SK-N-SH (cell line): ENCODE measurements at regions not wholly inside any gene's neighbourhood (a gene's known extent, or its start where the extent isn't known, plus 50 kb on each side); places are given as distances from the start of the nearest gene placed in this dataset.

Source experiments
- CTCF ChIA-PET: fragments of 300-600, 350-600 bp; formaldehyde crosslinking; extraction: SDS; loops from one replicate; lab custom pipeline; 2021; lab: Yijun Ruan, JAX
- POLR2A ChIA-PET: fragments of 350-600 bp; sonication (Branson Sonifier 250); formaldehyde crosslinking; extraction: SDS; loops from one replicate; lab custom pipeline; 2020; ENCODE audit warnings: antibody characterized with exemption, inconsistent platforms; lab: Yijun Ruan, JAX
- DNase-seq: peaks from one replicate; pipeline ENCODE4 v3.0.0; 2012
- H2AFZ ChIP-seq: fragments of 200-600 bp; sonication (generic); 2 replicates; pipeline ENCODE4 v1.8.1; 2016; ENCODE audit warnings: antibody characterized with exemption, mild to moderate bottlenecking, low read depth
- H3F3A ChIP-seq: fragments of 200-600 bp; sonication (generic); replicated peaks from 2 replicates; pipeline ENCODE3; 2016; ENCODE audit warnings: antibody characterized with exemption, mild to moderate bottlenecking; ENCODE audit not compliant: insufficient read depth
- H3K27ac ChIP-seq, 2 experiments: fragments of 200-500 bp in 1 of 2; fragments of 200-600 bp in 1 of 2; sonication (Bioruptor generic) in 1 of 2; sonication (generic), shearing (Covaris generic) in 1 of 2; 2 replicates each; pipeline versions ENCODE4 v1.5.1 to v1.6.1; 2014 to 2016; ENCODE audit warnings: low read depth in 2 of 2, inconsistent platforms in 1 of 2, low read length in 1 of 2, mild to moderate bottlenecking in 1 of 2, mixed read lengths in 1 of 2
- H3K27me3 ChIP-seq: fragments of 200-600 bp; sonication (generic), shearing (Covaris generic); 2 replicates; pipeline ENCODE4 v1.6.1; 2016; ENCODE audit warnings: mixed run types; ENCODE audit not compliant: insufficient read depth
- H3K36me3 ChIP-seq, 2 experiments: fragments of 200-500 bp in 1 of 2; fragments of 200-600 bp in 1 of 2; sonication (Bioruptor generic) in 1 of 2; sonication (generic) in 1 of 2; replicated peaks in 1 of 2; 2 replicates each; pipeline versions ENCODE3 to v1.5.1; 2014 to 2016; ENCODE audit warnings: low read length in 1 of 2, mild to moderate bottlenecking in 1 of 2; ENCODE audit not compliant: insufficient read depth in 2 of 2, control insufficient read depth in 1 of 2
- H3K4me1 ChIP-seq, 2 experiments: fragments of 200-500 bp in 1 of 2; fragments of 200-600 bp in 1 of 2; sonication (Bioruptor generic) in 1 of 2; sonication (generic), shearing (Covaris generic) in 1 of 2; 2 replicates each; pipeline versions ENCODE4 v1.5.1 to v1.6.1; 2014 to 2016; ENCODE audit warnings: low read depth in 1 of 2, low read length in 1 of 2, mixed run types in 1 of 2; ENCODE audit not compliant: insufficient read depth in 2 of 2, control insufficient read depth in 1 of 2
- H3K4me2 ChIP-seq: fragments of 200-600 bp; sonication (generic), shearing (Covaris generic); 2 replicates; pipeline ENCODE4 v1.6.1; 2017; ENCODE audit warnings: mixed run types
- H3K4me3 ChIP-seq, 2 experiments: fragments of 200-500 bp in 1 of 2; fragments of 200-600 bp in 1 of 2; sonication (Bioruptor generic) in 1 of 2; sonication (generic), shearing (Covaris generic) in 1 of 2; 2 replicates each; pipeline versions ENCODE4 v1.5.1 to v1.8.1; 2014 to 2016; ENCODE audit warnings: low read depth in 2 of 2, inconsistent platforms in 1 of 2, low read length in 1 of 2, mild to moderate bottlenecking in 1 of 2, mixed read lengths in 1 of 2, moderate library complexity in 1 of 2
- H3K79me2 ChIP-seq: fragments of 200-600 bp; sonication (generic); 2 replicates; pipeline ENCODE4 v1.8.1; 2017; ENCODE audit warnings: mild to moderate bottlenecking; ENCODE audit not compliant: insufficient read depth
- H3K9ac ChIP-seq: fragments of 200-600 bp; sonication (generic); 2 replicates; pipeline ENCODE4 v1.6.1; 2017; ENCODE audit warnings: mixed run types
- H3K9me2 ChIP-seq: fragments of 200-600 bp; sonication (generic); 2 replicates; pipeline ENCODE4 v1.6.1; 2017; ENCODE audit warnings: mixed run types
- H3K9me3 ChIP-seq: fragments of 200-600 bp; sonication (generic); 2 replicates; pipeline ENCODE4 v1.6.1; 2017; ENCODE audit warnings: mixed run types, mild to moderate bottlenecking, moderate library complexity
- H4K20me1 ChIP-seq: fragments of 200-600 bp; sonication (generic); 2 replicates; pipeline ENCODE4 v1.6.1; 2017; ENCODE audit warnings: mild to moderate bottlenecking, mixed run types; ENCODE audit not compliant: insufficient read depth
- CHD2 ChIP-seq: fragments of 150-350 bp; IDR thresholded peaks from 2 replicates; pipeline ENCODE4 v1.6.1; 2018; ENCODE audit warnings: low read length; ENCODE audit not compliant: partially characterized antibody
- ELF1 ChIP-seq: IDR thresholded peaks from 2 replicates; pipeline ENCODE4 v1.4.0; 2012
- FOXJ3 ChIP-seq: sonication (generic); formaldehyde crosslinking; IDR thresholded peaks from 2 replicates; pipeline ENCODE4 v1.5.1; 2020; ENCODE audit warnings: mild to moderate bottlenecking, missing genetic modification reagents
- MEF2A ChIP-seq: IDR thresholded peaks from 2 replicates; pipeline ENCODE4 v1.4.0; 2012; ENCODE audit warnings: low read depth, borderline replicate concordance
- MXI1 ChIP-seq: IDR thresholded peaks from 2 replicates; pipeline ENCODE4 v1.6.1; 2012; ENCODE audit warnings: mild to moderate bottlenecking, low read depth, low read length, improper control_type of control experiment
- NRF1 ChIP-seq: IDR thresholded peaks from 2 replicates; pipeline ENCODE4 v1.6.1; 2012; ENCODE audit warnings: low read depth, mild to moderate bottlenecking, low read length
- RAD21 ChIP-seq: IDR thresholded peaks from 2 replicates; pipeline ENCODE4 v1.6.1; 2012; ENCODE audit warnings: mild to moderate bottlenecking, low read length
- RCOR1 ChIP-seq: fragments of 150-350 bp; IDR thresholded peaks from 2 replicates; pipeline ENCODE4 v1.6.1; 2017; ENCODE audit warnings: antibody characterized with exemption, low read length
- SIN3A ChIP-seq: IDR thresholded peaks from 2 replicates; pipeline ENCODE4 v1.6.1; 2012; ENCODE audit warnings: low read depth, mild to moderate bottlenecking, low read length, moderate library complexity, borderline replicate concordance
- TEAD4 ChIP-seq: IDR thresholded peaks from 2 replicates; pipeline ENCODE4 v1.4.0; 2012; ENCODE audit warnings: mild to moderate bottlenecking, borderline replicate concordance; ENCODE audit not compliant: insufficient read depth
- YY1 ChIP-seq: IDR thresholded peaks from 2 replicates; pipeline ENCODE4 v1.4.0; 2012; ENCODE audit warnings: low read depth, mild to moderate bottlenecking
- WGBS: methylation state at CpG from one replicate; pipeline ENCODE4 v1.1.6; 2017; ENCODE audit warnings: low lambda C conversion rate; 5-methylcytosine and 5-hydroxymethylcytosine counted together
- TF ChIP-seq, protein P1 (sequence below): IDR thresholded peaks from 2 replicates; pipeline ENCODE4 v1.4.0; 2012; ENCODE audit warnings: low read depth, borderline replicate concordance
- TF ChIP-seq, protein P2 (sequence below): fragments of 150-350 bp; IDR thresholded peaks from 2 replicates; pipeline ENCODE4 v1.6.1; 2017; ENCODE audit warnings: antibody characterized with exemption, low read length, low read depth, borderline replicate concordance

DNA sequence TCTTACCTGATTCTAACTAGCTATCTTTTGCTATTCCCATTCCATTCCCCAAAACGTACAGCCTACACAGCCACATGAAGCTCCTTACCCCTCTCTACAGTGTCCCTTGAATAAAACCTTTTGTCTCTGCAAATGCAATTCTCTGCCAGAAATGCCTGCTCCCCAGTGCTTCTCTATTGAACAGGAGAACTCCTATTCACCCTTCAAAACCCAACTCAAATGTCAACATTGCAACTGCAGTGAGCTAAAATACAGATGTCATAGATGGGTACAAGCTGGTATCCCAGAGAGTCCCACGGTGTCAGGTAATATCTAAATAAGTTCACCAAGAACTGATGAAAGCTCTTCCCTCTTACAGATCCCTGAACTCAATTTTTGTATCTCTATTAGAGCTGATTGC lies 421.7 kb downstream of the INSC start:
- Histone ChIP-seq H3F3A (no peaks in the 10 kb centered on the region), H3K27me3 (no peaks in the 10 kb centered on the region), H3K4me1 (peaks cover 0 to 2% of the 10 kb centered on the region in 2 experiments; a peak in 1 of 4 replicates)
- POLR2A ChIA-PET = no interaction called here
- no peak for TF ChIP-seq MEF2A
- no peak for TF ChIP-seq SIN3A
- TF ChIP-seq FOXJ3 (CRISPR knock-in tag) = no peak
- TF ChIP-seq, protein P1, sequence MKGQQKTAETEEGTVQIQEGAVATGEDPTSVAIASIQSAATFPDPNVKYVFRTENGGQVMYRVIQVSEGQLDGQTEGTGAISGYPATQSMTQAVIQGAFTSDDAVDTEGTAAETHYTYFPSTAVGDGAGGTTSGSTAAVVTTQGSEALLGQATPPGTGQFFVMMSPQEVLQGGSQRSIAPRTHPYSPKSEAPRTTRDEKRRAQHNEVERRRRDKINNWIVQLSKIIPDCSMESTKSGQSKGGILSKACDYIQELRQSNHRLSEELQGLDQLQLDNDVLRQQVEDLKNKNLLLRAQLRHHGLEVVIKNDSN = no peak
- no peak for TF ChIP-seq MXI1
- no peak for TF ChIP-seq TEAD4
- no peak for TF ChIP-seq CHD2
- TF ChIP-seq ELF1 = no peak
- TF ChIP-seq YY1 = no peak
- TF ChIP-seq, protein P2, sequence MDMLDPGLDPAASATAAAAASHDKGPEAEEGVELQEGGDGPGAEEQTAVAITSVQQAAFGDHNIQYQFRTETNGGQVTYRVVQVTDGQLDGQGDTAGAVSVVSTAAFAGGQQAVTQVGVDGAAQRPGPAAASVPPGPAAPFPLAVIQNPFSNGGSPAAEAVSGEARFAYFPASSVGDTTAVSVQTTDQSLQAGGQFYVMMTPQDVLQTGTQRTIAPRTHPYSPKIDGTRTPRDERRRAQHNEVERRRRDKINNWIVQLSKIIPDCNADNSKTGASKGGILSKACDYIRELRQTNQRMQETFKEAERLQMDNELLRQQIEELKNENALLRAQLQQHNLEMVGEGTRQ = no peak
- TF ChIP-seq, all 33 proteins: peak for 0
- H3K9me3 ChIP-seq = 0 out of 2 replicates have a peak, but pooled peaks cover 3% of the 10 kb centered on the region
- no peak overlapping the region for H2AFZ ChIP-seq
- CTCF ChIA-PET = interaction anchor here (1.3 kb wide), 1 partner anchor 9 kb away, joined by 4 read pairs; no protein-coding TSS in a partner anchor
- H3K4me2 ChIP-seq = no peak overlapping the region
- no peak for DNase-seq
- H3K27ac ChIP-seq = no peak overlapping the region
- no peaks in the 10 kb centered on the region for H3K36me3 ChIP-seq
- H3K9me2 ChIP-seq = no peaks in the 10 kb centered on the region
- no peak overlapping the region for H3K9ac ChIP-seq
- H3K79me2 ChIP-seq = no peaks in the 10 kb centered on the region
- H3K4me3 ChIP-seq = no peak overlapping the region
- 14% methylated on average over 2 of the region's 2 CpGs for WGBS
- no peaks in the 10 kb centered on the region for H4K20me1 ChIP-seq

DNA sequence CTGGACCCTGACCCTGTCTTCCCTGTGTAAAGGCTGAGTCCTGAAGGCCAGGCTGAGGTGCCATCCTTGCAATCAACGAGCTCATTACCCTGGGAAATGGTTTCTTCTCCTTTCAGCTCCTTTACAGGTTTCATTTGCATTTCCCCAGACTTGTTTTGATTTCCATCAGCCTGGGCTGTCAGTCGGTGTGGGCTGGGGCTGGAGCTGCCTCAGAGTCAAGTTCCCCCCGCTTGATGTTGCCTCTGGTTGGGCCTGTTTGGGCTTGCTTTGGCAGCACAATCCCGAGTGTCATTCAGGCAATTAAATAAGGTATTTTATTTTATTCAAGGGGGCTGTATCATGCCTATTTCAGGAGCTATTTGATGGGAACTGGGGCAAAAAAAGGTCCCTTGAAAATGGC lies 424.9 kb downstream of the INSC start:
- Histone ChIP-seq H3K79me2 (no peaks in the 10 kb centered on the region), H3K36me3 (no peaks in the 10 kb centered on the region), H3K9ac (no peak overlapping the region), H2AFZ (no peak overlapping the region), H3K9me3 (no peaks in the 10 kb centered on the region), H3K4me1 (peaks cover 0 to 2% of the 10 kb centered on the region in 2 experiments; a peak in 1 of 4 replicates), H3K4me3 (no peak overlapping the region), H3K27ac (no peak overlapping the region), H3K4me2 (no peak overlapping the region), H4K20me1 (no peaks in the 10 kb centered on the region), H3K27me3 (no peaks in the 10 kb centered on the region), H3F3A (no peaks in the 10 kb centered on the region), H3K9me2 (no peaks in the 10 kb centered on the region)
- DNase-seq = no peak
- ChIA-PET CTCF (interaction anchor here (1.5 kb wide), 1 partner anchor 21 kb away, joined by 4 read pairs; no protein-coding TSS in a partner anchor), POLR2A (no interaction called here)
- 16% methylated on average over 4 of the region's 4 CpGs for WGBS
- TF ChIP-seq NRF1 (no peak), RCOR1 (no peak), RAD21 (no peak)
